Trophoblast cell (in vitro differentiated cells and primary cell): ENCODE measurements at regions not wholly inside any gene's neighbourhood (a gene's known extent, or its start where the extent isn't known, plus 50 kb on each side); places are given as distances from the start of the nearest gene placed in this dataset.
A peak's percentile ranks its signal among the peaks of the same experiment; 100 is the strongest.

Source experiments
- DNase-seq, 2 donors: peaks; one replicate each; pipeline ENCODE4 v3.0.0-alpha.2; 2016
- H2AFZ ChIP-seq: 2 replicates; pipeline ENCODE4 v1.6.1; 2013; ENCODE audit warnings: low read length, moderate library complexity, mild to moderate bottlenecking; ENCODE audit not compliant: insufficient read depth, poor library complexity
- H2AK5ac ChIP-seq: 2 replicates; pipeline ENCODE4 v1.6.1; 2013; ENCODE audit warnings: mild to moderate bottlenecking, low read length
- H2BK120ac ChIP-seq: 2 replicates; pipeline ENCODE4 v1.6.1; 2013; ENCODE audit warnings: low read length, mild to moderate bottlenecking, moderate library complexity; ENCODE audit not compliant: insufficient read depth, poor library complexity
- H2BK12ac ChIP-seq: 2 replicates; pipeline ENCODE4 v1.6.1; 2013; ENCODE audit warnings: mild to moderate bottlenecking, low read length, moderate library complexity
- H2BK5ac ChIP-seq: 2 replicates; pipeline ENCODE4 v1.6.1; 2013; ENCODE audit warnings: low read length, low read depth, moderate library complexity, mild to moderate bottlenecking; ENCODE audit not compliant: poor library complexity
- H3K14ac ChIP-seq: 2 replicates; pipeline ENCODE4 v1.6.1; 2013; ENCODE audit warnings: mild to moderate bottlenecking, low read length
- H3K18ac ChIP-seq: 2 replicates; pipeline ENCODE4 v1.6.1; 2013; ENCODE audit warnings: mild to moderate bottlenecking, low read length
- H3K23ac ChIP-seq: 2 replicates; pipeline ENCODE4 v1.6.1; 2013; ENCODE audit warnings: low read length
- H3K27ac ChIP-seq: 2 replicates; pipeline ENCODE4 v1.5.1; 2013; ENCODE audit warnings: low read depth, mild to moderate bottlenecking, inconsistent platforms, low read length, moderate library complexity
- H3K27me3 ChIP-seq: 2 replicates; pipeline ENCODE4 v1.6.1; 2013; ENCODE audit warnings: inconsistent platforms, mild to moderate bottlenecking, low read length, moderate library complexity; ENCODE audit not compliant: insufficient read depth
- H3K36me3 ChIP-seq, 2 experiments: 1 replicate in 1 of 2; 2 replicates in 1 of 2; pipeline ENCODE4 v1.6.1; 2013; ENCODE audit warnings: low read length in 2 of 2, mild to moderate bottlenecking in 2 of 2, moderate library complexity in 1 of 2; ENCODE audit not compliant: insufficient read depth in 2 of 2, control insufficient read depth in 1 of 2
- H3K4ac ChIP-seq: 2 replicates; pipeline ENCODE4 v1.6.1; 2013; ENCODE audit warnings: low read depth, mild to moderate bottlenecking, low read length, moderate library complexity
- H3K4me1 ChIP-seq, 2 experiments: 1 replicate in 1 of 2; 2 replicates in 1 of 2; pipeline ENCODE4 v1.6.1; 2013; ENCODE audit warnings: low read length in 2 of 2, mild to moderate bottlenecking in 2 of 2, moderate library complexity in 1 of 2; ENCODE audit not compliant: insufficient read depth in 2 of 2, control insufficient read depth in 1 of 2
- H3K4me2 ChIP-seq: 2 replicates; pipeline ENCODE4 v1.6.1; 2013; ENCODE audit warnings: inconsistent platforms, mild to moderate bottlenecking, low read length, moderate library complexity
- H3K4me3 ChIP-seq: 2 replicates; pipeline ENCODE4 v1.5.1; 2013; ENCODE audit warnings: mild to moderate bottlenecking, low read depth, low read length, inconsistent platforms
- H3K79me1 ChIP-seq: one replicate; pipeline ENCODE4 v1.6.1; 2013; ENCODE audit warnings: low read length
- H3K79me2 ChIP-seq: 2 replicates; pipeline ENCODE4 v1.6.1; 2013; ENCODE audit warnings: low read length, mild to moderate bottlenecking; ENCODE audit not compliant: control insufficient read depth, insufficient read depth, poor library complexity
- H3K9ac ChIP-seq: 2 replicates; pipeline ENCODE4 v1.6.1; 2013; ENCODE audit warnings: mild to moderate bottlenecking, low read length
- H3K9me3 ChIP-seq: 2 replicates; pipeline ENCODE4 v1.6.1; 2013; ENCODE audit warnings: low read depth, mild to moderate bottlenecking, control low read depth, inconsistent platforms, low read length; ENCODE audit not compliant: insufficient read depth
- H4K12ac ChIP-seq: 2 replicates; pipeline ENCODE4 v1.6.1; 2013; ENCODE audit warnings: low read depth, mild to moderate bottlenecking, low read length, moderate library complexity
- H4K8ac ChIP-seq: 2 replicates; pipeline ENCODE4 v1.6.1; 2013; ENCODE audit warnings: low read depth, mild to moderate bottlenecking, low read length, moderate library complexity
- H4K91ac ChIP-seq: one replicate; pipeline ENCODE4 v1.6.1; 2013; ENCODE audit warnings: low read depth, mild to moderate bottlenecking, low read length, moderate library complexity
- WGBS: extraction: QIAGEN DNeasy Blood & Tissue Kit; methylation state at CpG from one replicate; pipeline ENCODE4 v1.1.7; 2013; ENCODE audit warnings: missing lambda C conversion rate; ENCODE audit not compliant: insufficient read length, insufficient coverage; ENCODE audit errors: extremely low coverage; 5-methylcytosine and 5-hydroxymethylcytosine counted together

DNA sequence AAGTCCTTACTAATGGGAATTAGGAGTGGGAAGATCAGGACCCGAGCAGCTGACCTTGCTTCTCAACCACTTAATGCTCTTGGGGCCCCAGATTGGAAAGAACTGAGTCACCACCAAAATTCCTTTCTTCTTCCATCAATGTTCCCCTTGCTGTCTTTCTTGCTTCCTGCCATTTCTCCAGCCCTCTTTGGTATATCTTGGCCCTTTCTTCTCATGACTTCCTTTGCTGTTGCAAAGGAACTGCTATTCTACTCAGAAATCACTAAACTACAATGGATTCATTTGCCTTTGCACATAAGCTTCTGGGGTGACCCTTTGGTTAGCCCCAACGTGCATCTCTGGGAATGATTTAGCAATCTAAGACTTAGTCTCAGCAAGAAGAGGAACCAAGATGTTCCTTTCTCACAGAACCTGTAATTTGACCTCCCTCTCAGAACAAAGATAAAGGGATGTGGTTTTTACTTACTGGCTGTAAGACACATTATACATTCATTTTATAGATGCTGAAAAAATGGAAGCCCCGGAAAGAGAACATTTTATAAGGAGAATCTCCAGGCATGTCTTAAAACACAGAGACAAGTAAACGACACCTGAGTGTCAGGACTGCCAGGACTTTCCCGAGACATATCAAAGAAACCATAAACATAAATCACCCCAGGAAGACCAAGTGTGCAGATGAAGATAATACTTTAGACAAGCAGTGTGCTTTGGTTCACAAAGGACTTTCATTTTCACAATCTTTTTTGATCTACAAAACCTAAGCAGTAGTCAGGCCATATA is 99.0 kb upstream of the TNFAIP3 start:
- peak overlapping the region; percentile 40 for H3K27ac ChIP-seq
- H2BK5ac ChIP-seq = no peak overlapping the region
- no peak for DNase-seq
- H3K27me3 ChIP-seq = no peaks in the 10 kb centered on the region
- no peak overlapping the region for H2AFZ ChIP-seq
- no peak overlapping the region for H3K18ac ChIP-seq
- H3K79me2 ChIP-seq = no peaks in the 10 kb centered on the region
- H3K9ac ChIP-seq = no peak overlapping the region
- no peak overlapping the region for H3K14ac ChIP-seq
- no peak overlapping the region for H4K12ac ChIP-seq
- no peaks in the 10 kb centered on the region for H3K9me3 ChIP-seq
- no peak overlapping the region for H3K4me3 ChIP-seq
- H3K4ac ChIP-seq = no peak overlapping the region
- H3K23ac ChIP-seq = no peak overlapping the region
- H4K8ac ChIP-seq = no peak overlapping the region
- H3K4me2 ChIP-seq = no peak overlapping the region
- no CpG with 5 or more reads among the region's 5 CpGs for WGBS
- H2BK120ac ChIP-seq = no peak overlapping the region
- H2AK5ac ChIP-seq = no peak overlapping the region
- no peak overlapping the region for H2BK12ac ChIP-seq
- peaks cover 0 to 3% of the 10 kb centered on the region in 2 experiments for H3K4me1 ChIP-seq
- peaks cover 2% of the 10 kb centered on the region for H3K79me1 ChIP-seq
- H3K36me3 ChIP-seq = no peaks in the 10 kb centered on the region
- H4K91ac ChIP-seq = no peak overlapping the region

DNA sequence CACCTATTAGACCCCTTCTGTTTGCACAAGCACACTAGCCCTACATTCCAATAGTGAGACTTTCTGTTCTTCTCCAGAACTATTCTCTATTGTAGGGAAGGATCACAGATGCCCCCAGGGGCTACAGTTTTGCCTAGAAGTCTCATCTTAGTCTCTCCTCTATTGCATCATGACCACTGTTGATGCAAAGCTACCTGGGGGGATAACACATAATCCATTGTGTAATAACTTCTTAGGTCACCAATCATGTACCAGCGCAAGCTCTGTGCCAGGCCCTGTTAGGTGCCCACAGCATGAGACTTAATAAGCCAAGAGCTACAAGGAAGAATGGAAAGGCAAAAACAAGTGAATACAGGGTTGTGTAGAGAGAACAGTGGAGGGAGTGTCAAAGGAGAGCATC is 98.1 kb upstream of the TNFAIP3 start:
- H2BK5ac ChIP-seq = no peak overlapping the region
- no peak overlapping the region for H2AFZ ChIP-seq
- no peak overlapping the region for H4K12ac ChIP-seq
- no peaks in the 10 kb centered on the region for H3K27me3 ChIP-seq
- no peak overlapping the region for H3K27ac ChIP-seq
- H3K9ac ChIP-seq = no peak overlapping the region
- no peak overlapping the region for H3K23ac ChIP-seq
- H3K9me3 ChIP-seq = no peaks in the 10 kb centered on the region
- DNase-seq = peak in 1 of 2 donors; percentile 43
- H3K36me3 ChIP-seq = no peaks in the 10 kb centered on the region
- H3K79me1 ChIP-seq = peaks cover 2% of the 10 kb centered on the region
- no peaks in the 10 kb centered on the region for H3K79me2 ChIP-seq
- H3K4me3 ChIP-seq = no peak overlapping the region
- no peak overlapping the region for H3K14ac ChIP-seq
- no peak overlapping the region for H2AK5ac ChIP-seq
- WGBS = no CpG with 5 or more reads among the region's 1 CpG
- no peak overlapping the region for H4K91ac ChIP-seq
- no peak overlapping the region for H2BK120ac ChIP-seq
- peaks cover 0 to 3% of the 10 kb centered on the region in 2 experiments for H3K4me1 ChIP-seq
- no peak overlapping the region for H2BK12ac ChIP-seq
- H3K18ac ChIP-seq = no peak overlapping the region
- H3K4ac ChIP-seq = no peak overlapping the region
- no peak overlapping the region for H4K8ac ChIP-seq
- H3K4me2 ChIP-seq = no peak overlapping the region

DNA sequence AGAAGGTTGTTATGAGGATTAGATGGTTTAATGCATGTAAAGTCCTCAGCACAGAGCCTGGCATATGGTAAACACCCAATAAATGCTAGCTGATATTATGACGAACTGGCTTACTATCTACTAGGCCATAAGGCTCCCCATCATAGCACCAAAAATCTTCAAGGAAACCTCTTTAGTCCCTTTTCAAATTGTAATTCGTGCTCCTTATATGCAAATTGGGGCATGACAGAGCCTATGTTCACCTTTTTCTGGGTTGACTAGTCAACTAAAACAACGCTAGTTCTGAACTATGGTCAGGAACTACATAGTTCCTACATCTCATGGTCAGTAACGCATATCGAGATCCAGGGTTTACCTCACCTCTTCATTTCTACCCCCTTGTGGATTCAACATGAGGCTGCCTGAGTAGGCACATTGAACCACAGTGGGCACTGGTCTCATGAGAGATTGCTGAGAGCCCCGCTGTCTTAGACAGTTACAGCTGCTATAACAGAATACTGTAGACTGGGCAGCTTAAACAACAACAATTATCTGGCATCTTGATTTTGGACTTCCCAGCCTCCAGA is 97.2 kb upstream of the TNFAIP3 start:
- Histone ChIP-seq H3K14ac (no peak overlapping the region), H3K23ac (no peak overlapping the region), H2BK5ac (no peak overlapping the region), H3K4me1 (peaks cover 0 to 3% of the 10 kb centered on the region in 2 experiments), H3K36me3 (no peaks in the 10 kb centered on the region), H3K4me3 (no peak overlapping the region), H4K8ac (no peak overlapping the region), H4K12ac (no peak overlapping the region), H3K4me2 (no peak overlapping the region), H2AFZ (no peak overlapping the region), H3K79me1 (peaks cover 2% of the 10 kb centered on the region), H2BK12ac (no peak overlapping the region), H3K18ac (no peak overlapping the region), H3K4ac (no peak overlapping the region), H3K27me3 (no peaks in the 10 kb centered on the region), H2BK120ac (no peak overlapping the region), H3K27ac (no peak overlapping the region), H3K79me2 (no peaks in the 10 kb centered on the region), H3K9ac (no peak overlapping the region), H4K91ac (no peak overlapping the region), H2AK5ac (no peak overlapping the region), H3K9me3 (no peaks in the 10 kb centered on the region)
- WGBS = no CpG with 5 or more reads among the region's 6 CpGs
- DNase-seq = no peak

DNA sequence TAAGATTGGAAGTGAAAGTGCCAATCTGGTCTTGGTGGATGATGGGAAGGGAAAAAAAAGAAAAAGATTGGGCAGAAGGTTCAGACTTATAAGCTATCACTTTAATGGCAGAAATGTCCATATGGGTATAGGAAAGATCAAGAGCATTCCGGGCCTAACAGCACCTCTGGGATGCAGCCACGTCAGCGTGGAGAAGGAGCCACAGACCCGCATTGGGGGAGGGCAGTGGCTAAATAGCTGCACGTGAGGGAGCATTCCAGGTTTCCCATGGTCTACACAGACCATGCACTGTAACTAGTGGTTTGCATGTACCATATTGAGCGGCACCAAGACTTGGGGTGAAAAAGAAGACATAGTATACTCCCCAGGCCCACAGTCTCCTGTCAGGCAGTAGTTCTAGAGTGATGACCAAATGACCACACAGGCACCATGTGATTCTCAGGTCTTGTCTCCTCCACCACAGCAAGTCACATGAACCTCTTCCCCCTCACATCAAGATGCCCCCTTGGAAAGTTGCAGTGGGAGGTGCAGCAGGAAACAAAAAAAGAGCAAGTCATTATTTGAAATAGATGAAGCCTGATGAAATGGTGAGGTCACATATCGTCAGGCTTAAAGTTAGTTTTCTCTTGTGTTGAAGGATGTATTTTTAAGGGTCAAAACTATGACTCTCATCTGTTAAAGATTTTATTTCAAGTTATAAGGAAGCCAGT is 94.4 kb upstream of the TNFAIP3 start:
- peak overlapping the region; percentile 42 for H3K4me3 ChIP-seq
- no peak overlapping the region for H3K27ac ChIP-seq
- H3K9ac ChIP-seq = no peak overlapping the region
- H3K4ac ChIP-seq = no peak overlapping the region
- no peak overlapping the region for H3K18ac ChIP-seq
- no peaks in the 10 kb centered on the region for H3K36me3 ChIP-seq
- no peak overlapping the region for H4K8ac ChIP-seq
- no peak overlapping the region for H3K14ac ChIP-seq
- H4K12ac ChIP-seq = no peak overlapping the region
- no peak overlapping the region for H4K91ac ChIP-seq
- no peak overlapping the region for H3K23ac ChIP-seq
- H2AK5ac ChIP-seq = no peak overlapping the region
- DNase-seq = peak; percentile 85 to 94
- H2AFZ ChIP-seq = no peak overlapping the region
- WGBS = no CpG with 5 or more reads among the region's 7 CpGs
- H3K79me2 ChIP-seq = no peaks in the 10 kb centered on the region
- no peak overlapping the region for H2BK12ac ChIP-seq
- no peak overlapping the region for H3K4me2 ChIP-seq
- no peak overlapping the region for H2BK120ac ChIP-seq
- H3K79me1 ChIP-seq = peaks cover 2% of the 10 kb centered on the region
- H3K27me3 ChIP-seq = no peaks in the 10 kb centered on the region
- H3K4me1 ChIP-seq = peaks cover 0 to 3% of the 10 kb centered on the region in 2 experiments
- no peaks in the 10 kb centered on the region for H3K9me3 ChIP-seq
- H2BK5ac ChIP-seq = no peak overlapping the region
